Superior temporal gyrus (tissue), 1 donor: ENCODE measurements at regions not wholly inside any gene's neighbourhood (a gene's known extent, or its start where the extent isn't known, plus 50 kb on each side); places are given as distances from the start of the nearest gene placed in this dataset.
"Not testable (repeated sequence)": the region's sequence is repeated elsewhere in the genome, so short reads cannot be mapped to it uniquely, and the experiment has no call there.

Experiments used
- DNase-seq: peaks from one replicate; pipeline ENCODE4 v3.0.0-alpha.2; 2016; ENCODE audit errors: extremely low spot score

GRCh38 chr5:89087128-89087527 lies 204.1 kb upstream of the MEF2C start:
- no peak for DNase-seq

- no peak for DNase-seq
Observed at GRCh38 chr5:89086390-89087086, 203.6 kb upstream of the MEF2C start.

GRCh38 chr5:89083791-89084190 lies 200.8 kb upstream of the MEF2C start:
- DNase-seq, result no peak

- no peak for DNase-seq
Observed at GRCh38 chr5:89081360-89081759, 198.4 kb upstream of the MEF2C start.

DNA sequence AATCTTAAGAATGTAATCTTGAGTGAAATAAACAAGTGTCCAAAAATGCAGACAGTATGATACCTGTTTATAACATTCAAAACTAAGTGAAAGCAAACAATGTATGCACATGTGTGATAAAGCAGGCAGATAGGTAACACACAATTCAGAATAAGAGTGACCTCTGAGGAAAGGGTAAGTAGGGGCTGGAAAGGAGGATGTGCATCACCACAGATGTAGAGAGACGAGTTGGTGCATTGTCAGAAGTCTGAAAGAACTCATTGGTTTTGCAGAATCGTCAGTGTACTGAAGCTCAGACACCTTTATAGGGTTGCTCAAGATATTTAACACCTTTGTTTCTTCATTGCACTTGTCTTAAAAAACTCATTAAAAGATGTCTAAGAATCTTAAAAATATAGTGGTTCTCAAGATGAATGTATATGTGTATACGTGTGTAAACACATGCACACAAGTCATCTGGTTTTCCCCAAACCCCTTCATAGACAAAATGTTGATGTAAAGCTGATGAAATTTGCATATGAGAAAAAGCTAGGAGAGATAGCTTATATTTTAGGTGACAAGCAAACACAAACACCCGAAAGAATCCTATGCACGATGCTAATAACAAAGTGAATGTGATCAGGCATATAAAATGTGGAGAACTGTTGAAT lies 197.6 kb upstream of the MEF2C start:
- no peak for DNase-seq

DNA sequence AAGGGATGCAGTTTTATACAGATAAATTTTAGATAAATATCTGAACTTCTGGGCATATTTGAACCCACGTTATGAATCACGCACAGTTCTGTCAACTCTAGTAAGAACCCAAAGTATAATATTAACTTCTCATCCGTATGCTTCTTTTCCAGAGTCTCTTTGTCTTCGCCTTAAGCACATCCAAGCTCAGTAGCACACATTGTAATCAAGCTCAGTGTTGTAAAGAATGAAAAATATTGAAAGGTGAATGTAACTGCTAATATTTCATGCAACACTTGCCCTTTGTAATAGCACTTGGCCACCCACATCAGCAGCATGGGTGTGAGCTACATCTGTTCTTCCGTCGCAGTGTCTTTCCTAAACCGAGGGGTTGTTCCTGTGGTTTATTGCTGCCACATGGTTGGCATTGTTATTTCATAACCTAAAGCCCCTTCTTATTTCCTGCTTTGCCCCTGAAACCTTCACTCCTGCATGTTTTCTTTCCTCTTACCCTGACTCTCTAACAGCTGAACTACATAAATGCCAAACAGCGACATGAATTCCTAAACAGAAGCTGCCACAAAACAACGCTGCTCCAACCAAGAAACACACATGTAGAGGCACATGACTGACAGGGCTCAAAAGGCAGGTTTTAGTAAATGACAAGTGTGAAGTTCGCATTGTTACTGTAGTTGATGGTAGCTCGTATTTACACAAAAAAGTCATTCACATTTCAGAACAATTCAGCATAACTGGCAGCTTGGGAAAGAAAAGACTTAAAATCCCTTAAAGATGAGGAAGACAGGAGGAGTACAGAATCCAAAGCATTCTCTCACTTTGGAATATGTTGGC lies 190.1 kb upstream of the MEF2C start:
- no peak for DNase-seq

GRCh38 chr5:89071941-89072331 lies 189.0 kb upstream of the MEF2C start:
- DNase-seq, result no peak

DNA sequence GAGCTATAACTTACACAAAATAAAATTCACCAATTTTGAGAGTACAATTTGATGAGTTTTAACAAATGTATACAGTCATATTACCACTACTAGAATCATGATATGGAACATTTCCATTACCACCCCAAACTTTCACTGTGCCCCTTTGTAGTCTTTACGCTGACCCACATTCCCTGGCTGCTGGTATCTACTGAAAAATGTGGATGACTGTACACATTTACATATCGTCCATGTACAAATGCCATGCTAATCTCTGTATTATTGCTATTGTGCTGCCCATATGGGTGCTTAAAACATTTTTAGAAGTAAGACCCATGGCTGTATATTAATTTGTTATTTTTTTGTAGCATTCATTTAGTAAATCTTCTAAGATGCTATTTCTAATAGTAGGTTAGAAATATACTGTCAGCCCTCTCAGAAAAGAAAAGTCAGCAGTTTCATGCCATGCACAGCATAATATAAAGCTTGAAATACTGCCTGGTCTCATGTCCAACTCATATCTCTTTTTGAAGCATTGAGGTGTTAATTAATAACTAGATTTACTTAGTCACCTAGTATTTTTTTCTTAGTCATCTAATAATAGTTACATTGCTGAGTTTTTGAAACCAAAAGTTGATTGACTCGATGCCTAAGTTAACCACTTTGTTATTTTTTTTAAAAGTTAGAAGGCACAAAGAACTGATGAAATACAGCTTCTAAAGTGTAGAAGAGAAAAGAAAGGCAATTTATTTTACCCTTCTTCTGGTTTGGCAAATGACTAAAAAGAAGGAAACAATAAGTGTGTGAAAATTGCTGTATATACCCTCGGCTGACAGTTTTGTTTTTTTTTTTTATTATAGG lies 188.3 kb upstream of the MEF2C start:
- no peak for DNase-seq

DNA sequence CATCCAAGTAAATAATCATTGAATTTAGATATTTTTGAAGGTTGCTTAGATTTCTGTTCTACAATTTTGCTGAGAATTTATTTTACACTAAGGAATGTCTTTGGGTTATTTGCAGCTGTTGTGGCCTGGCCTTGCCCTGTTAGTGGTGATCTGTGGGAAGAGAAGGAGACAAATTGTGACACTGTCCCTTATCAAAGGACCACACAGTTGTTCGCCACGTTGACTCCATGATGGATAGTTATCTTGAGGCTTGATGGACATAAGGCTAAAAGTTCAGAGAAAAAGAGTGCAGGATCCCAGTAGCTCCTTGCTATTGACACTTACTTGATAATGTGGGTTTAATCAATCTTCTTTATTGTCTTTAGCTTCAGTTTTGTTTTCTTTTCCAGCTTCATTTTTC lies 186.6 kb upstream of the MEF2C start:
- no peak for DNase-seq

DNA sequence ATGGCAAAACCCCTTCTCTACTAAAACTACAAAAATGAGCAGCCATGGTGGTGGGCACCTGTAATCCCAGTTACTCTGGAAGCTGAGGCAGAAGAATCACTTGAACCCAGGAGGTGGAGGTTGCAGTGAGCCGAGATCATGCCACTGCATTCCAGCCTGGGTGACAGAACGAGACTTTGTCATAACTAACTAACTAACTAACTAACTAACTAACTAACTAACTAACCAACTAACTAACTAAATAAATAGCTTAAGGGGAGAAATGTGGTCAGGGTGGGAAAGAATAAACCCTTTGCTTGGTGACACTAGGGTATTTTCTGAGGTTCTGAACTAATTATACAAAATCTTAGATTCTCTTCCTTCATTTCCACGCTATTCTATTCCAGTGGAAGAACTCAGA lies 184.4 kb upstream of the MEF2C start:
- DNase-seq, result no peak

- DNase-seq, result no peak
Observed at GRCh38 chr5:89065919-89066318, 182.9 kb upstream of the MEF2C start.

GRCh38 chr5:89064736-89065135 lies 181.8 kb upstream of the MEF2C start:
- peak; percentile 66 for DNase-seq

- no peak for DNase-seq
Observed at GRCh38 chr5:89064054-89064453, 181.1 kb upstream of the MEF2C start.

- DNase-seq, result no peak
Observed at GRCh38 chr5:89060768-89061167, 177.8 kb upstream of the MEF2C start.

GRCh38 chr5:89059274-89059673 lies 176.3 kb upstream of the MEF2C start:
- no peak for DNase-seq

DNA sequence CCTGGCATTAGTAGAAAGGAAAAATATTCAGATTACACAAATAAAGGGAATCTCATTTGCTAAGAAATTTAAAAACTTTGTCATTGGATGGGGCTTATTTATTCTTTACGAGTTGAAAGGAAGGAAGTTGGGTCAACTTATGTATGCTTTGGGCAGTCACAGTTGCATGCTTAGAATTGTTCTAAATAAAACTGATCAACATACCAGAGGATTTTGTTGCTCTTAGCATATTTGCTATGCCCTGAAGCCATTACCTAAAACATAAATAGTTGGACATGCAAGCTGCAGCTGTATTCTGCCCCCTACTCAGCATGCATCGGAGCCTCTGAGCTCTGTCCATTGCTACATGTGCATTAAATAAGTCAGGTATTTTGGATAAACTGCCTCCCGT lies 172.7 kb upstream of the MEF2C start:
- no peak for DNase-seq

- DNase-seq, result no peak
Observed at GRCh38 chr5:89055015-89055694, 172.2 kb upstream of the MEF2C start.

- no peak for DNase-seq
Observed at GRCh38 chr5:89053547-89053946, 170.6 kb upstream of the MEF2C start.

GRCh38 chr5:89050062-89050461 lies 167.1 kb upstream of the MEF2C start:
- DNase-seq, result not testable (repeated sequence)

DNA sequence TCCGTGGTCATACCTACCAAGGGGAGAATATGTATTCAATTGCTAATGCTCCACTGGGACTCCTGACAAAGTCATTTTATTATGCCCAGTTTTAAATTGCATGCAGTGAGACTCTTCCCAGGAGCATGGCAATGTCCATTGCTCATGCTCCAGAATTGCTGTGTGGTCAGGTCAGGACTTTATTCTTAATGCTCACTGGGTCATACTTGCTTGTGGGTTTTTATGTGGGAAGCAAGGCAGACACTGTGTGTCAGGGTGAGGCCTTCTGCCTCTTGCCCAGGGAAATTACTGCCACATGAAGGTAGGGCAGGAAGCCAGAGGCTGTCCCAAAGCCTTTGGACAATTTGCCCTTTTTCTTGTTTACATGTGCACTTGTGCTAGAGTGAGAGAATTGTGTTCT lies 164.6 kb upstream of the MEF2C start:
- no peak for DNase-seq

DNA sequence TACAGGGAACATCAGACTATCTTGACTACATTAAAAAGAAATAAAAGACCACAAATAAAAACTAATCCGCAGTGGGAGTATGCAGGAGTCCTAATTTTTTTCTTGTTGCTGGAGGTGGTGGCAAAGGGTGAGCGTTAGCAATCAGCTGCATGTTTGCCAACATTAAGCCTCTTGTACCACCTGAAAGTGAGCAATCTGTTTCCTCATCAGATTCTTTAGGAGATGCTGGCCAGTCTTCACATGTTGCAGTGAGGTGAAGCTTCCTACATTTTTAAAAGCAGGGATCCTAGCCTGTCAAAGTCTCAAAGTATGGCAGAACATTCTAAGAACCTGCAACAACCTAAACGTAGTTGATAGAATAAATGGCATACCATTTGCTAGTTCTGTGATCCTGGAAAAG lies 162.2 kb upstream of the MEF2C start:
- DNase-seq, result no peak
